GM13977 (cell line): ENCODE measurements at regions not wholly inside any gene's neighbourhood (a gene's known extent, or its start where the extent isn't known, plus 50 kb on each side); places are given as distances from the start of the nearest gene placed in this dataset.

Source experiments
- DNase-seq: peaks from one replicate; pipeline ENCODE4 v3.0.0; 2012; ENCODE audit warnings: low spot score
- in situ Hi-C: fragments of 300-500 bp; cut with MboI; formaldehyde crosslinking; loops from one replicate; pipeline ENCODE4 v1.12.0; 2022; ENCODE audit warnings: low sequenced_read_pairs, low pct_unique_long_range_greater_than_20kb, mixed read lengths, inconsistent platforms; ENCODE audit not compliant: unreplicated experiment
- TF ChIP-seq, protein P1 (sequence below): IDR thresholded peaks from 2 replicates; pipeline ENCODE4 v1.5.1; 2012; ENCODE audit warnings: mild to moderate bottlenecking, control low read depth; ENCODE audit not compliant: insufficient read depth; ENCODE audit errors: extremely low read depth, missing control alignments

DNA sequence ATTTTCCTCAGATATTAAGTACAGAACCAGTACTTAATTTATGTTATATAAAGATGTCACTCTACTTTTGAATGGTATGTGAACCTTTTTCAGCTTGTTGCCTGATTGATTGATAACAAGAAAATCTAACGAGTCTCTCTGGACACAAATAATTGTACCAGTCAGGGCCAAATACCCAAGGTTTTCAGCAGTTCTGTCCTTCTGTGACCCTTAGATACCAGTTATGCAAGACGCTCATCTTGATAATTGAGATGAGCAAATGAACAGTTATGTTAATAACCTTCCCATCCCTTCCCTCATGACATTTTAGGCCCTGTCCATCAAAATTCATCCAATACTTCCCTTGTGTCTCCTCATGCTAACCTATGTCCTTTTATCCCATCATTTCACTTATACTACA, 185.9 kb upstream of the G2E3 start:
- no peak for DNase-seq
- in situ Hi-C loops = no loop called here
- TF ChIP-seq, protein P1, sequence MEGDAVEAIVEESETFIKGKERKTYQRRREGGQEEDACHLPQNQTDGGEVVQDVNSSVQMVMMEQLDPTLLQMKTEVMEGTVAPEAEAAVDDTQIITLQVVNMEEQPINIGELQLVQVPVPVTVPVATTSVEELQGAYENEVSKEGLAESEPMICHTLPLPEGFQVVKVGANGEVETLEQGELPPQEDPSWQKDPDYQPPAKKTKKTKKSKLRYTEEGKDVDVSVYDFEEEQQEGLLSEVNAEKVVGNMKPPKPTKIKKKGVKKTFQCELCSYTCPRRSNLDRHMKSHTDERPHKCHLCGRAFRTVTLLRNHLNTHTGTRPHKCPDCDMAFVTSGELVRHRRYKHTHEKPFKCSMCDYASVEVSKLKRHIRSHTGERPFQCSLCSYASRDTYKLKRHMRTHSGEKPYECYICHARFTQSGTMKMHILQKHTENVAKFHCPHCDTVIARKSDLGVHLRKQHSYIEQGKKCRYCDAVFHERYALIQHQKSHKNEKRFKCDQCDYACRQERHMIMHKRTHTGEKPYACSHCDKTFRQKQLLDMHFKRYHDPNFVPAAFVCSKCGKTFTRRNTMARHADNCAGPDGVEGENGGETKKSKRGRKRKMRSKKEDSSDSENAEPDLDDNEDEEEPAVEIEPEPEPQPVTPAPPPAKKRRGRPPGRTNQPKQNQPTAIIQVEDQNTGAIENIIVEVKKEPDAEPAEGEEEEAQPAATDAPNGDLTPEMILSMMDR = no peak

DNA sequence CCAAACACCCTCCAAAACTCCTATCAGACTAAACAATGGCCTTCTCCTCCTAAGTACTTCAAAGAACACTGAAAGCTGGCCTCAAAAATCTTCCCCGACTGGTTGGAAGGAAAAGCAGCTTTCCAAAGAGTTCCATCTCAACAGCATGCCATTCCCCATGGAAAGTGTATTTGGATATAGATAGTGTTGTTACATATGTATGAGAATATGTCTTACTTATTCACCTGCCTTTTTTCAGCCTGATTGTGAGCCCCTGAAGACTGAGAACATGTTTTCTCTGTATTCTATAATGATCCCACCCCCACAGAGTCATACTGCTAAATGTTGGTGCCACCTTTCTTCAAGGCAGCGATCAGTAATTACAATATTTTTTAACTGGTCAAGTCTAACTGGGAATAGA, 185.4 kb upstream of the G2E3 start:
- no peak for DNase-seq
- in situ Hi-C loops = no loop called here
- TF ChIP-seq, protein P1 = no peak

DNA sequence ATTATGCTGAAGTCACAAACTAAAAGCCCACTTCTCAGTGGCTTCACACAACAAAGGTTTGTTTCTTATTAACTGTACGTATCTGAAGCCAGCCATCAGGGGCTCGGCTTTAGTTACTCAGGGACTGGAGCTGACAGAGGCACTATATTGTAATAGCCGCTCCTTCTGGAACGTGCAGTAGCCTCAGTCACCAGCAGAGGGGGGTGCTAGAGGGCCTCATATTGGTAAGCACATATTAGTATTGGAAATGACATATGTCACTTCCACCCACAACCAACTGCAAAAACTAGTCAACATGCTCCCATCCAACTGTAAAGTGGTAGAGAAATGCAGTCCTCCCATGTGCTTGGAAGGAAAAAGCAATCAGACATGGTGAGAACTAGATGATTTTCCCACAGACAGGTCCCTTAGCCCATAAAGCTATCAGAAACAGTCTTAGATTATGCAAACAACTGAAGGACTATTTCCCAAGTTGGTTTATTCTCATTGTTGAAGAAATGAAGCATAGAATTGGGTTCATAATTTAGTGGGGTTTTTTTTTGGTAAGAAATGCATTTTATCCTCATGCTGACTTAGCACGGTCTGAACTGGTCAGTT, 183.6 kb upstream of the G2E3 start:
- in situ Hi-C loops = no loop called here
- TF ChIP-seq, protein P1 = peak; percentile 72
- peak; percentile 49 for DNase-seq

DNA sequence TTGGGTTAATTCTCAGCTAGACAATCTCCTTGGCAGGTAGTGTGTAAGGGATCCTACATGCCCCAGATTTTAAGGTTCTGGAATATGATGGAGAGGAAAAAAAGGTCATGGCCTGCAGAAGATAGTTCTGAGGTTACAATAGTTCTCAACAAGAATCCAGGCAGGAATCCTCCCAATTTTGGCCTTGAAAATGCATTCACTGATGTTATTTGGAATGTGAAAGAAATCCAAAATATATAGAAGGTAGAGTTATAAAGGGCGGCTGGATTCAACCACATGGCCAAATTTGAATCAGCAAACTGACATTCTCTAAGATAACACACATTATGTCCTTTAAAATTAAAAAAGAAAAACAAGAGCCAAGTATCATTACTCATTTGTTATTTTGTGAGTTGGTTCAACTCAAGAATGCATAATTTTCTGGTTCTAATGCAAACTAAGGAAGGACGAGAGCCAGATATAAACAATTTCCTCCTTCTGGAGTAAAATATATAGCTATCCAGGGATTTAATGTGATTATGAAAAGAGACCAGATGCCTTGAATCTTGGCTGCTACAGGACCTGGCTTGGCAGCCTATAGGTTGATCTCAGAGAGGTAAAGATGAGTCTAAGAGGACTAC, 177.0 kb upstream of the G2E3 start:
- in situ Hi-C loops = no loop called here
- no peak for DNase-seq
- TF ChIP-seq, protein P1 = no peak

DNA sequence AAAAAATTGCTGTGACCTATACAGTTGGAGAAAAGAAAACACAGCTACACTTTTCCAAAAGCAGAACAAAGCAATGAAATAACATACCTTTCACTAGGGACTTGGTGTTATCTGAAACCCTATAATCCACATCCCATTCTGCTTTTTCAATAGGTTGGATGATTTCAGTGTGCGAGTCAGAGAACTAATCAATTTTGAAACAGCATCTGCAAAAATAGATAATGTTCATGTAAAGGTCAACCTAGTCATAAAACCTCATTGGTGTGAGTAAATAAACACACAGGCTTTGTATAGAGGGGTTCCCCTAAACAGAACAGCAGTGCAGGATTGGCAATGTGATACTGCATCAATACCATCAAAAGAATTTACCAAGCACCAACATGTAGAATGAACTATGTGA, 173.0 kb upstream of the G2E3 start:
- no peak for DNase-seq
- in situ Hi-C loops = no loop called here
- TF ChIP-seq, protein P1 = no peak

DNA sequence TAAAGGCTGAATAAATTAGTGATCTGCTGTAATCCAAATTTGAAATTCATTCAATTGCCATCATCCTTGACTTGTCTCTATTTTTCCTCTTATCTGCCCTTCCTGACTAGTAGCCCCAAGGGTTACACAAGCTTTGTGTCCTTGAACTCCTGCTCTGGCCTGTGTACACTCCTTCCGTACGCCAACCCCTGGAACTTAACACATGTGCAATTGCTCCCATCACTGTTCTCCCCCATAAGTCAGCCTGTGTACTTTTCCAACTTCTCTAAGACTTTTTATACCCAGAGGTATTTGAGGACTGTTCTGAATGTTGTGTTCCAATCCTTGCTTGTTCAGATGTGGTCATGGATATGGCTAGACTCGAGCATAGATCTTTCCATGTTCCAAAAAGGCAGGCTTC, 171.1 kb upstream of the G2E3 start:
- TF ChIP-seq, protein P1 = no peak
- in situ Hi-C loops = no loop called here

More for the DNA sequence above, 171.1 kb upstream of the G2E3 start:
- DNase-seq = no peak
